Panc1 (cell line): ENCODE measurements at regions not wholly inside any gene's neighbourhood (a gene's known extent, or its start where the extent isn't known, plus 50 kb on each side); places are given as distances from the start of the nearest gene placed in this dataset.

Experiments used
- ATAC-seq: fragments of 200-7000 bp; cut with Tn5 transposase; 2 replicates; pipeline ENCODE4 v1.9.1; 2020; ENCODE audit warnings: mild to moderate bottlenecking, moderate library complexity
- BruUV-seq: library from RNA; stranded (reverse); fragments of 400-500 nt; replicated peaks from 2 replicates; lab custom pipeline; 2021; lab: Mats Ljungman, UMichigan
- CTCF ChIA-PET: fragments of 300-600 bp; sonication (Branson Sonifier 250); formaldehyde crosslinking; loops from one replicate; lab custom pipeline; 2022; ENCODE audit warnings: antibody characterized with exemption; lab: Charles Lee
- POLR2A ChIA-PET: fragments of 300-600 bp; sonication (Branson Sonifier 250); formaldehyde crosslinking; loops from one replicate; lab custom pipeline; 2022; ENCODE audit warnings: antibody characterized with exemption; lab: Charles Lee
- DNase-seq: peaks from one replicate; pipeline ENCODE4 v3.0.0-alpha.2; 2010; ENCODE audit warnings: low read depth, low spot score
- H3K27ac ChIP-seq: 2 replicates; pipeline ENCODE4 v1.5.1; 2011; ENCODE audit warnings: mild to moderate bottlenecking, low read length, inconsistent platforms
- H3K27me3 ChIP-seq: fragments of 200-500 bp; sonication (Bioruptor generic); 2 replicates; pipeline ENCODE4 v1.6.0; 2014; ENCODE audit warnings: low read length, inconsistent platforms; ENCODE audit not compliant: control insufficient read depth, insufficient read depth
- H3K36me3 ChIP-seq: fragments of 200-500 bp; sonication (Bioruptor generic); 2 replicates; pipeline ENCODE4 v1.5.1; 2014; ENCODE audit warnings: inconsistent platforms, mild to moderate bottlenecking, low read length, moderate library complexity; ENCODE audit not compliant: control insufficient read depth, insufficient read depth
- H3K4me1 ChIP-seq: 2 replicates; pipeline ENCODE4 v1.5.1; 2011; ENCODE audit warnings: inconsistent platforms, mild to moderate bottlenecking, low read length, moderate library complexity; ENCODE audit not compliant: control insufficient read depth, insufficient read depth
- H3K4me3 ChIP-seq, 2 experiments: 2 replicates each; pipeline ENCODE4 v1.5.1; 2011 to 2012; ENCODE audit warnings: low read depth in 2 of 2, low read length in 2 of 2, mild to moderate bottlenecking in 2 of 2, inconsistent platforms in 1 of 2, moderate library complexity in 1 of 2
- H3K9me3 ChIP-seq: fragments of 200-500 bp; sonication (Bioruptor generic); 2 replicates; pipeline ENCODE4 v1.5.1; 2014; ENCODE audit warnings: low read depth, mild to moderate bottlenecking, inconsistent platforms, low read length, moderate library complexity; ENCODE audit not compliant: control insufficient read depth, insufficient read depth
- POLR2AphosphoS5 ChIP-seq: IDR thresholded peaks from 2 replicates; pipeline ENCODE4 v1.6.1; 2012; ENCODE audit warnings: mild to moderate bottlenecking, low read depth, low read length, moderate library complexity
- SIN3A ChIP-seq: IDR thresholded peaks from 2 replicates; pipeline ENCODE4 v1.6.1; 2012; ENCODE audit warnings: low read depth, mild to moderate bottlenecking, low read length, moderate library complexity, borderline replicate concordance; ENCODE audit not compliant: insufficient read depth
- TCF7L2 ChIP-seq: IDR thresholded peaks from 2 replicates; pipeline ENCODE4 v1.6.1; 2011; ENCODE audit warnings: mild to moderate bottlenecking, low read depth, low read length, inconsistent platforms
- in situ Hi-C: cut with HindIII; loops from 2 replicates; pipeline ENCODE4 v1.10.0; 2016; ENCODE audit warnings: low sequenced_read_pairs, low pct_unique_long_range_greater_than_20kb
- intact Hi-C: fragments of 100-400 bp; cut with micrococcal nuclease; formaldehyde crosslinking; loops from one replicate; pipeline ENCODE4 v1.10.0; 2022; ENCODE audit not compliant: unreplicated experiment
- TF ChIP-seq, protein P1 (sequence below): fragments of 450-650 bp; IDR thresholded peaks from 2 replicates; pipeline ENCODE4 v1.5.1; 2017; ENCODE audit warnings: mild to moderate bottlenecking
- TF ChIP-seq, protein P2 (sequence below), 2 experiments: IDR thresholded peaks; 2 replicates each; pipeline ENCODE4 v1.6.1; 2011 to 2012; ENCODE audit warnings: low read depth in 2 of 2, control low read depth in 1 of 2, low read length in 1 of 2, mild to moderate bottlenecking in 1 of 2, moderate library complexity in 1 of 2; ENCODE audit not compliant: insufficient read depth in 1 of 2

DNA sequence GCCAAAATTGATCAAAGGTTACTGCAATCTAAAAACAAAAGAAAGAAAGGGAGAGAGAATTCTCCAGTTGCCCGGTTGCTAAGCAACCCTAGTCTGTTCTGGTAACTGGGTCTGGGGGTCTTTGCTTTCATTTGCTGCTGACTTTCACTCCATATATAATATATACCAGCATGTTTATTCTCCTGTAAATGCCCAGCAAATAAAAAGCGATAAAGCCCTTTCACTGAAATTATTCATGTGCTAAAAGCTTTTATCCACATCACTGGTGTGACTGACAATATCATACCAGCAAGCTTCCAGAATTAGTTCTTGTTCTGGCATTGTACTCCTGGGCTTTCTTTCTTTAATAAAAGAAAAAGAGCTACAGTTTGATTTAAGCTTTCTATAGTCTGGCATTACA is 75.5 kb upstream of the ST8SIA3 start:
- DNase-seq = no peak
- intact Hi-C loops = no loop called here
- ChIA-PET POLR2A (no interaction called here), CTCF (no interaction called here)
- in situ Hi-C loops = no loop called here
- H3K4me3 ChIP-seq = no peak overlapping the region
- H3K36me3 ChIP-seq = no peaks in the 10 kb centered on the region
- H3K4me1 ChIP-seq = no peaks in the 10 kb centered on the region
- no TSS peak for BruUV-seq
- TF ChIP-seq TCF7L2 (no peak), POLR2AphosphoS5 (no peak), SIN3A (no peak)
- no peak for ATAC-seq
- peaks cover 2% of the 10 kb centered on the region; the same call in 1 of the 2 replicates for H3K27me3 ChIP-seq
- H3K27ac ChIP-seq = no peak overlapping the region
- no peaks in the 10 kb centered on the region for H3K9me3 ChIP-seq

DNA sequence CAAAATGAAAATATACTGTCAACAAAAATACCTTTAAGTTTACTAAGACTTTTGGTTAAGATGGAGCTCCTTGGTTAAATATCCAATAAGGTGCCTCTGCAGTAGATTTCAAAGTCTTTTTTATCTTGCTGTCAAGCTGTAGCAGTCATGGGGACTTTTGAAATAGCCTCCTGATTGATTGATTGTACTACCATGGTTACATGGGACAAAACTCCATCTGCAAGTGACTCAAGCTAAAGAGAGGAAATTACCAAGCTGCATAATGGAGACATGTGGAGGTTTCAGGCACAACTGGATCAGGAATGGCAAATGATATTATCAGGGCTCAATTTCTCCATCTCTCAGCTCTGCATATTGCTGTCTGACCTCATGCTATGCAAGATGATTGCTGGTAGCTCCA is 73.4 kb upstream of the ST8SIA3 start:
- intact Hi-C loops (no loop called here), in situ Hi-C loops (no loop called here)
- Histone ChIP-seq H3K9me3 (no peaks in the 10 kb centered on the region), H3K27ac (no peak overlapping the region), H3K4me3 (no peak overlapping the region), H3K36me3 (no peaks in the 10 kb centered on the region), H3K4me1 (no peaks in the 10 kb centered on the region), H3K27me3 (peaks cover 2% of the 10 kb centered on the region; the same call in 1 of the 2 replicates)
- ChIA-PET CTCF (no interaction called here), POLR2A (no interaction called here)
- DNase-seq (no peak), ATAC-seq (no peak)
- BruUV-seq = no TSS peak
- TF ChIP-seq TCF7L2 (no peak), POLR2AphosphoS5 (no peak), SIN3A (no peak)
- TF ChIP-seq, protein P1, sequence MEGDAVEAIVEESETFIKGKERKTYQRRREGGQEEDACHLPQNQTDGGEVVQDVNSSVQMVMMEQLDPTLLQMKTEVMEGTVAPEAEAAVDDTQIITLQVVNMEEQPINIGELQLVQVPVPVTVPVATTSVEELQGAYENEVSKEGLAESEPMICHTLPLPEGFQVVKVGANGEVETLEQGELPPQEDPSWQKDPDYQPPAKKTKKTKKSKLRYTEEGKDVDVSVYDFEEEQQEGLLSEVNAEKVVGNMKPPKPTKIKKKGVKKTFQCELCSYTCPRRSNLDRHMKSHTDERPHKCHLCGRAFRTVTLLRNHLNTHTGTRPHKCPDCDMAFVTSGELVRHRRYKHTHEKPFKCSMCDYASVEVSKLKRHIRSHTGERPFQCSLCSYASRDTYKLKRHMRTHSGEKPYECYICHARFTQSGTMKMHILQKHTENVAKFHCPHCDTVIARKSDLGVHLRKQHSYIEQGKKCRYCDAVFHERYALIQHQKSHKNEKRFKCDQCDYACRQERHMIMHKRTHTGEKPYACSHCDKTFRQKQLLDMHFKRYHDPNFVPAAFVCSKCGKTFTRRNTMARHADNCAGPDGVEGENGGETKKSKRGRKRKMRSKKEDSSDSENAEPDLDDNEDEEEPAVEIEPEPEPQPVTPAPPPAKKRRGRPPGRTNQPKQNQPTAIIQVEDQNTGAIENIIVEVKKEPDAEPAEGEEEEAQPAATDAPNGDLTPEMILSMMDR = no peak
- TF ChIP-seq, protein P2, sequence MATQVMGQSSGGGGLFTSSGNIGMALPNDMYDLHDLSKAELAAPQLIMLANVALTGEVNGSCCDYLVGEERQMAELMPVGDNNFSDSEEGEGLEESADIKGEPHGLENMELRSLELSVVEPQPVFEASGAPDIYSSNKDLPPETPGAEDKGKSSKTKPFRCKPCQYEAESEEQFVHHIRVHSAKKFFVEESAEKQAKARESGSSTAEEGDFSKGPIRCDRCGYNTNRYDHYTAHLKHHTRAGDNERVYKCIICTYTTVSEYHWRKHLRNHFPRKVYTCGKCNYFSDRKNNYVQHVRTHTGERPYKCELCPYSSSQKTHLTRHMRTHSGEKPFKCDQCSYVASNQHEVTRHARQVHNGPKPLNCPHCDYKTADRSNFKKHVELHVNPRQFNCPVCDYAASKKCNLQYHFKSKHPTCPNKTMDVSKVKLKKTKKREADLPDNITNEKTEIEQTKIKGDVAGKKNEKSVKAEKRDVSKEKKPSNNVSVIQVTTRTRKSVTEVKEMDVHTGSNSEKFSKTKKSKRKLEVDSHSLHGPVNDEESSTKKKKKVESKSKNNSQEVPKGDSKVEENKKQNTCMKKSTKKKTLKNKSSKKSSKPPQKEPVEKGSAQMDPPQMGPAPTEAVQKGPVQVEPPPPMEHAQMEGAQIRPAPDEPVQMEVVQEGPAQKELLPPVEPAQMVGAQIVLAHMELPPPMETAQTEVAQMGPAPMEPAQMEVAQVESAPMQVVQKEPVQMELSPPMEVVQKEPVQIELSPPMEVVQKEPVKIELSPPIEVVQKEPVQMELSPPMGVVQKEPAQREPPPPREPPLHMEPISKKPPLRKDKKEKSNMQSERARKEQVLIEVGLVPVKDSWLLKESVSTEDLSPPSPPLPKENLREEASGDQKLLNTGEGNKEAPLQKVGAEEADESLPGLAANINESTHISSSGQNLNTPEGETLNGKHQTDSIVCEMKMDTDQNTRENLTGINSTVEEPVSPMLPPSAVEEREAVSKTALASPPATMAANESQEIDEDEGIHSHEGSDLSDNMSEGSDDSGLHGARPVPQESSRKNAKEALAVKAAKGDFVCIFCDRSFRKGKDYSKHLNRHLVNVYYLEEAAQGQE (IDR thresholded peaks at IDR 0.05; ENCODE audit: insufficient read depth in 1 of 2, low read depth in 2 of 2, low read length in 1 of 2) = no peak

DNA sequence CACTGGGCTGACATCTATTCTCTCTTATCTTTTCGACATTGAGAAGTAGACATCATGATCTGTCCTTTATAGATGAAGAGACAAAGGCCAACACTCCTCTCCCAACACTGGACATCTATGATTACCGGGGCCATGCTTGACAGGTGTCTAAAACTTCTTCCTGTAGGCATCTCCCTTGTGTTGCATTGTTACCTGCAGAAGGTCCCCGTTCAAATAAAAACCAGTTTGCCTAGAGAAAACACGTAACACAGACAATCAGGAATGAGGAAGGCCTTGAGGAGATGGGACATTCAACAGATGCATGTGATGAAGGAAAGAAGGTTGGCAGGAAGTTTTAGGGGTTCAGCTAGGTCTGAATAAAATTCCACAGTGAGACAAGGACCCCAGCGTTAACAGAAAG is 70.8 kb upstream of the ST8SIA3 start:
- ATAC-seq = no peak
- Histone ChIP-seq H3K27ac (no peak overlapping the region), H3K36me3 (no peaks in the 10 kb centered on the region), H3K4me1 (no peaks in the 10 kb centered on the region), H3K27me3 (no peaks in the 10 kb centered on the region), H3K4me3 (no peak overlapping the region), H3K9me3 (no peaks in the 10 kb centered on the region)
- in situ Hi-C loops (no loop called here), intact Hi-C loops (no loop called here)
- ChIA-PET POLR2A (no interaction called here), CTCF (no interaction called here)
- DNase-seq = no peak
- TF ChIP-seq SIN3A = no peak
- no peak for TF ChIP-seq TCF7L2
- TF ChIP-seq POLR2AphosphoS5 = no peak
- TF ChIP-seq, protein P2 (IDR thresholded peaks at IDR 0.05; ENCODE audit: insufficient read depth in 1 of 2, low read depth in 2 of 2, low read length in 1 of 2) = no peak
- TF ChIP-seq, protein P1 = no peak
- no TSS peak for BruUV-seq
